Neural cell (in vitro differentiated cells): ENCODE measurements at regions not wholly inside any gene's neighbourhood (a gene's known extent, or its start where the extent isn't known, plus 50 kb on each side); places are given as distances from the start of the nearest gene placed in this dataset.

Experiments used
- H2AFZ ChIP-seq: fragments of 200-600, 300-800 bp; sonication (generic), shearing (Covaris generic); 2 replicates; pipeline ENCODE4 v1.6.0; 2014; ENCODE audit warnings: low read depth, mild to moderate bottlenecking, antibody characterized with exemption, low read length, moderate library complexity
- H3F3A ChIP-seq: fragments of 200-600 bp; shearing (Covaris generic); 2 replicates; pipeline ENCODE4 v1.6.1; 2016; ENCODE audit warnings: mild to moderate bottlenecking, moderate library complexity, mixed read lengths, antibody characterized with exemption, low read length; ENCODE audit not compliant: insufficient read depth, poor library complexity, severe bottlenecking
- H3K27ac ChIP-seq: fragments of 200-600, 300-800 bp; sonication (generic), shearing (Covaris generic); 2 replicates; pipeline ENCODE4 v1.5.1; 2014; ENCODE audit warnings: mild to moderate bottlenecking, low read length, moderate library complexity
- H3K27me3 ChIP-seq: fragments of 300-800, 200-600 bp; sonication (generic), shearing (Covaris generic); 2 replicates; pipeline ENCODE4 v1.6.0; 2014; ENCODE audit warnings: mild to moderate bottlenecking, low read depth, low read length, moderate library complexity; ENCODE audit not compliant: insufficient read depth
- H3K36me3 ChIP-seq: fragments of 300-800, 200-600 bp; sonication (generic), shearing (Covaris generic); 2 replicates; pipeline ENCODE4 v1.5.1; 2014; ENCODE audit warnings: mild to moderate bottlenecking, antibody characterized with exemption, low read length, moderate library complexity; ENCODE audit not compliant: insufficient read depth
- H3K4me2 ChIP-seq: fragments of 300-800, 200-600 bp; sonication (generic), shearing (Covaris generic); 2 replicates; pipeline ENCODE4 v1.6.0; 2014; ENCODE audit warnings: mild to moderate bottlenecking, low read length
- H3K4me3 ChIP-seq: fragments of 300-800, 200-600 bp; sonication (generic), shearing (Covaris generic); 2 replicates; pipeline ENCODE4 v1.5.1; 2014; ENCODE audit warnings: mild to moderate bottlenecking, low read length, moderate library complexity
- H3K79me2 ChIP-seq: fragments of 200-600 bp; shearing (Covaris generic); replicated peaks from 2 replicates; pipeline ENCODE4 v1.6.0; 2014; ENCODE audit warnings: mild to moderate bottlenecking, low read length, moderate library complexity; ENCODE audit not compliant: insufficient read depth
- H3K9ac ChIP-seq: fragments of 300-800, 200-600 bp; sonication (generic), shearing (Covaris generic); 2 replicates; pipeline ENCODE4 v1.6.1; 2016; ENCODE audit warnings: mild to moderate bottlenecking, low read length, mixed read lengths
- H3K9me2 ChIP-seq: fragments of 200-600 bp; shearing (Covaris generic); 2 replicates; pipeline ENCODE4 v1.6.1; 2016; ENCODE audit warnings: mild to moderate bottlenecking, low read length, mixed read lengths; ENCODE audit not compliant: insufficient read depth
- H3K9me3 ChIP-seq: fragments of 200-600, 300-800 bp; sonication (generic), shearing (Covaris generic); 2 replicates; pipeline ENCODE4 v1.6.1; 2016; ENCODE audit warnings: mild to moderate bottlenecking, mixed run types, low read length, moderate library complexity, mixed read lengths
- H4K20me1 ChIP-seq: fragments of 200-600 bp; shearing (Covaris generic); 2 replicates; pipeline ENCODE4 v1.6.1; 2016; ENCODE audit warnings: mild to moderate bottlenecking, mixed run types; ENCODE audit not compliant: insufficient read depth
- CTCF ChIP-seq: fragments of 450-650 bp; IDR thresholded peaks from 2 replicates; pipeline ENCODE4 v1.5.1; 2014; ENCODE audit warnings: antibody characterized with exemption, mild to moderate bottlenecking, moderate library complexity; ENCODE audit not compliant: poor library complexity, severe bottlenecking
- EP300 ChIP-seq: fragments of 450-650 bp; conservative IDR thresholded peaks from 2 replicates; pipeline ENCODE4 v1.6.1; 2014; ENCODE audit warnings: antibody characterized with exemption, mild to moderate bottlenecking, moderate library complexity; ENCODE audit not compliant: poor library complexity, severe bottlenecking
- EZH2 ChIP-seq: fragments of 200-600, 300-800 bp; shearing (Covaris generic), sonication (generic); IDR thresholded peaks from 2 replicates; pipeline ENCODE4 v1.6.1; 2014; ENCODE audit warnings: antibody characterized with exemption, low read length, borderline replicate concordance, mild to moderate bottlenecking; ENCODE audit not compliant: insufficient read depth, poor library complexity, severe bottlenecking
- MXI1 ChIP-seq: fragments of 450-650 bp; conservative IDR thresholded peaks from 2 replicates; pipeline ENCODE4 v1.6.1; 2014; ENCODE audit warnings: antibody characterized with exemption, mild to moderate bottlenecking; ENCODE audit not compliant: poor library complexity, severe bottlenecking
- POLR2AphosphoS5 ChIP-seq: IDR thresholded peaks from 2 replicates; pipeline ENCODE4 v1.6.1; 2012
- RAD21 ChIP-seq: fragments of 450-650 bp; conservative IDR thresholded peaks from 2 replicates; pipeline ENCODE4 v1.6.1; 2014; ENCODE audit warnings: antibody characterized with exemption, mild to moderate bottlenecking, moderate library complexity
- REST ChIP-seq: IDR thresholded peaks from 2 replicates; pipeline ENCODE4 v1.6.1; 2012; ENCODE audit warnings: borderline replicate concordance
- SMC3 ChIP-seq: fragments of 450-650 bp; conservative IDR thresholded peaks from 2 replicates; pipeline ENCODE4 v1.6.1; 2014; ENCODE audit warnings: antibody characterized with exemption, mild to moderate bottlenecking, moderate library complexity; ENCODE audit not compliant: poor library complexity
- TAF1 ChIP-seq: IDR thresholded peaks from 2 replicates; pipeline ENCODE4 v1.6.1; 2012; ENCODE audit warnings: low read depth

- peaks cover 3% of the 10 kb centered on the region for H3K9me3 ChIP-seq
- H3K79me2 ChIP-seq: peaks cover 6% of the 10 kb centered on the region
- no peak overlapping the region for H3K4me3 ChIP-seq
- H3K27ac ChIP-seq: no peak overlapping the region
- H3K36me3 ChIP-seq: no peaks in the 10 kb centered on the region
- H3K9ac ChIP-seq: no peak overlapping the region
- no peaks in the 10 kb centered on the region for H3K9me2 ChIP-seq
- no peak overlapping the region for H3K4me2 ChIP-seq
- no peak overlapping the region for H2AFZ ChIP-seq
- H4K20me1 ChIP-seq: no peaks in the 10 kb centered on the region
- no peaks in the 10 kb centered on the region for H3K27me3 ChIP-seq
- no peak for TF ChIP-seq EZH2
- no peak for TF ChIP-seq CTCF
- no peak for TF ChIP-seq SMC3
- no peak for TF ChIP-seq POLR2AphosphoS5
- no peak for TF ChIP-seq REST
- TF ChIP-seq MXI1: no peak
- TF ChIP-seq TAF1: no peak
- no peak for TF ChIP-seq RAD21
- no peak for TF ChIP-seq EP300
- no peaks in the 10 kb centered on the region for H3F3A ChIP-seq
Observed at GRCh38 chr5:71912021-71912420, 192.9 kb downstream of the CARTPT start.

GRCh38 chr5:71914281-71914680 lies 193.0 kb upstream of the MAP1B start:
- H3K36me3 ChIP-seq: no peaks in the 10 kb centered on the region
- no peaks in the 10 kb centered on the region for H3K27me3 ChIP-seq
- H3K79me2 ChIP-seq: peaks cover 2% of the 10 kb centered on the region
- no peaks in the 10 kb centered on the region for H3K9me2 ChIP-seq
- H3K4me3 ChIP-seq: no peak overlapping the region
- peaks cover 3% of the 10 kb centered on the region for H3K9me3 ChIP-seq
- no peak overlapping the region for H3K27ac ChIP-seq
- H3K4me2 ChIP-seq: no peak overlapping the region
- H4K20me1 ChIP-seq: no peaks in the 10 kb centered on the region
- H2AFZ ChIP-seq: no peak overlapping the region
- H3F3A ChIP-seq: no peaks in the 10 kb centered on the region
- TF ChIP-seq TAF1 (no peak), POLR2AphosphoS5 (no peak), EP300 (no peak), EZH2 (no peak)
- no peak overlapping the region for H3K9ac ChIP-seq

- H3K27ac ChIP-seq: no peak overlapping the region
- H3K4me3 ChIP-seq: no peak overlapping the region
- no peaks in the 10 kb centered on the region for H3F3A ChIP-seq
- no peaks in the 10 kb centered on the region for H3K9me2 ChIP-seq
- no peak for TF ChIP-seq POLR2AphosphoS5
- TF ChIP-seq EZH2: no peak
- no peak for TF ChIP-seq EP300
- no peak for TF ChIP-seq CTCF
- TF ChIP-seq MXI1: no peak
- TF ChIP-seq RAD21: no peak
- TF ChIP-seq SMC3: no peak
- TF ChIP-seq REST: no peak
- no peak for TF ChIP-seq TAF1
- H3K9ac ChIP-seq: no peak overlapping the region
- no peaks in the 10 kb centered on the region for H4K20me1 ChIP-seq
- H3K9me3 ChIP-seq: no peaks in the 10 kb centered on the region
- no peaks in the 10 kb centered on the region for H3K36me3 ChIP-seq
- no peak overlapping the region for H3K4me2 ChIP-seq
- no peak overlapping the region for H2AFZ ChIP-seq
- H3K79me2 ChIP-seq: no peaks in the 10 kb centered on the region
- H3K27me3 ChIP-seq: no peaks in the 10 kb centered on the region
Observed at GRCh38 chr5:71922584-71923106, 184.6 kb upstream of the MAP1B start.
